Stimulated activated CD8-positive, alpha-beta memory T cell treated with anti-CD3 and anti-CD28 coated beads, Interleukin-4, amount 100 ng/mL, for 48 hours (primary cell): ENCODE measurements at regions not wholly inside any gene's neighbourhood (a gene's known extent, or its start where the extent isn't known, plus 50 kb on each side); places are given as distances from the start of the nearest gene placed in this dataset.
"Not testable (repeated sequence)": the region's sequence is repeated elsewhere in the genome, so short reads cannot be mapped to it uniquely, and the experiment has no call there.

Experiments
- DNase-seq: peaks from one replicate; pipeline ENCODE4 v3.0.0-alpha.2; 2020

- DNase-seq, result no peak
Observed at GRCh38 chr7:24141874-24142509, 142.0 kb upstream of the NPY start.

GRCh38 chr7:24143547-24143946 is 140.4 kb upstream of the NPY start:
- no peak for DNase-seq

GRCh38 chr7:24151944-24152343 is 132.0 kb upstream of the NPY start:
- DNase-seq, result no peak

- DNase-seq, result no peak
Observed at GRCh38 chr7:24152356-24152755, 131.6 kb upstream of the NPY start.

- DNase-seq, result no peak
Observed at GRCh38 chr7:24152877-24153472, 131.0 kb upstream of the NPY start.

GRCh38 chr7:24157666-24158065 is 126.3 kb upstream of the NPY start:
- DNase-seq, result no peak

- DNase-seq, result no peak
Observed at GRCh38 chr7:24158975-24159374, 125.0 kb upstream of the NPY start.

GRCh38 chr7:24164401-24164800 is 119.6 kb upstream of the NPY start:
- no peak for DNase-seq

GRCh38 chr7:24169077-24169624 is 114.8 kb upstream of the NPY start:
- no peak for DNase-seq

GRCh38 chr7:24171951-24172350 is 112.0 kb upstream of the NPY start:
- not testable (repeated sequence) for DNase-seq

GRCh38 chr7:24172856-24173255 is 111.1 kb upstream of the NPY start:
- DNase-seq, result no peak

GRCh38 chr7:24175603-24176002 is 108.4 kb upstream of the NPY start:
- DNase-seq, result no peak

GRCh38 chr7:24178811-24179570 is 105.0 kb upstream of the NPY start:
- DNase-seq, result no peak

GRCh38 chr7:24191362-24191761 is 92.6 kb upstream of the NPY start:
- no peak for DNase-seq

GRCh38 chr7:24192053-24192452 is 91.9 kb upstream of the NPY start:
- no peak for DNase-seq

GRCh38 chr7:24192691-24193090 is 91.3 kb upstream of the NPY start:
- no peak for DNase-seq

- no peak for DNase-seq
Observed at GRCh38 chr7:24197852-24198251, 86.1 kb upstream of the NPY start.

GRCh38 chr7:24199978-24200377 is 84.0 kb upstream of the NPY start:
- DNase-seq, result no peak

GRCh38 chr7:24200407-24200966 is 83.5 kb upstream of the NPY start:
- no peak for DNase-seq

GRCh38 chr7:24201226-24201625 is 82.8 kb upstream of the NPY start:
- DNase-seq, result no peak

- no peak for DNase-seq
Observed at GRCh38 chr7:24212073-24212472, 71.9 kb upstream of the NPY start.

- no peak for DNase-seq
Observed at GRCh38 chr7:24213311-24213710, 70.7 kb upstream of the NPY start.

- DNase-seq, result no peak
Observed at GRCh38 chr7:24214670-24215069, 69.3 kb upstream of the NPY start.
